ENCODE measurements at regions not wholly inside any gene's neighbourhood (a gene's known extent, or its start where the extent isn't known, plus 50 kb on each side); places are given as distances from the start of the nearest gene placed in this dataset.
"Not testable (repeated sequence)": the region's sequence is repeated elsewhere in the genome, so short reads cannot be mapped to it uniquely, and the experiment has no call there.

DNA sequence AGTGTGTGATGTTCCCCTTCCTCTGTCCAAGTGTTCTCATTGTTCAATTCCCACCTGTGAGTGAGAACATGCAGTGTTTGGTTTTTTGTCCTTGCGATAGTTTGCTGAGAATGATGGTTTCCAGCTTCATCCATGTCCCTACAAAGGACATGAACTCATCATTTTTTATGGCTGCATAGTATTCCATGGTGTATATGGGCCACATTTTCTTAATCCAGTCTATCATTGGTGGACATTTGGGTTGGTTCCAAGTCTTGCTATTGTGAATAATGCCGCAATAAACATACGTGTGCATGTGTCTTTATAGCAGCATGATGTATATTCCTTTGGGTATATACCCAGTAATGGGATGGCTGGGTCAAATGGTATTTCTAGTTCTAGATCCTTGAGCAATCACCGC lies 134.5 kb upstream of the SVIL start:
- TF ChIP-seq, protein P1, sequence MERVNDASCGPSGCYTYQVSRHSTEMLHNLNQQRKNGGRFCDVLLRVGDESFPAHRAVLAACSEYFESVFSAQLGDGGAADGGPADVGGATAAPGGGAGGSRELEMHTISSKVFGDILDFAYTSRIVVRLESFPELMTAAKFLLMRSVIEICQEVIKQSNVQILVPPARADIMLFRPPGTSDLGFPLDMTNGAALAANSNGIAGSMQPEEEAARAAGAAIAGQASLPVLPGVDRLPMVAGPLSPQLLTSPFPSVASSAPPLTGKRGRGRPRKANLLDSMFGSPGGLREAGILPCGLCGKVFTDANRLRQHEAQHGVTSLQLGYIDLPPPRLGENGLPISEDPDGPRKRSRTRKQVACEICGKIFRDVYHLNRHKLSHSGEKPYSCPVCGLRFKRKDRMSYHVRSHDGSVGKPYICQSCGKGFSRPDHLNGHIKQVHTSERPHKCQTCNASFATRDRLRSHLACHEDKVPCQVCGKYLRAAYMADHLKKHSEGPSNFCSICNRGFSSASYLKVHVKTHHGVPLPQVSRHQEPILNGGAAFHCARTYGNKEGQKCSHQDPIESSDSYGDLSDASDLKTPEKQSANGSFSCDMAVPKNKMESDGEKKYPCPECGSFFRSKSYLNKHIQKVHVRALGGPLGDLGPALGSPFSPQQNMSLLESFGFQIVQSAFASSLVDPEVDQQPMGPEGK (CRISPR knock-in tag; IDR thresholded peaks at IDR 0.05; ENCODE audit: borderline replicate concordance): not testable (repeated sequence)
- TF ChIP-seq NFE2L1 (tag; IDR thresholded peaks at IDR 0.05; ENCODE audit: borderline replicate concordance, low read depth): not testable (repeated sequence)

All from K562 (cell line).